Skeletal muscle tissue (tissue), 3 donors: ENCODE measurements at regions not wholly inside any gene's neighbourhood (a gene's known extent, or its start where the extent isn't known, plus 50 kb on each side); places are given as distances from the start of the nearest gene placed in this dataset.
A peak's percentile ranks its signal among the peaks of the same experiment; 100 is the strongest.

Source experiments
- H3K27ac ChIP-seq: one replicate; pipeline ENCODE4 v1.7.0; 2013; ENCODE audit warnings: mild to moderate bottlenecking, low read depth, low read length, inconsistent platforms
- H3K27me3 ChIP-seq, 3 donors: one replicate each; pipeline ENCODE4 v1.7.0; 2013; ENCODE audit warnings: low read length in 3 of 3; ENCODE audit not compliant: control insufficient read depth in 3 of 3, insufficient read depth in 3 of 3
- H3K36me3 ChIP-seq, 3 donors: one replicate each; pipeline ENCODE4 v1.7.0; 2013; ENCODE audit warnings: low read length in 3 of 3; ENCODE audit not compliant: control insufficient read depth in 3 of 3, insufficient read depth in 3 of 3
- H3K4me1 ChIP-seq, 3 donors: one replicate each; pipeline ENCODE4 v1.7.0; 2013; ENCODE audit warnings: low read length in 3 of 3, mild to moderate bottlenecking in 3 of 3; ENCODE audit not compliant: control insufficient read depth in 3 of 3, insufficient read depth in 3 of 3
- H3K4me3 ChIP-seq, 3 donors: one replicate each; pipeline ENCODE4 v1.7.0; 2013; ENCODE audit warnings: low read length in 3 of 3
- H3K9ac ChIP-seq, 3 donors: one replicate each; pipeline ENCODE4 v1.7.0; 2013; ENCODE audit warnings: low read length in 3 of 3, mild to moderate bottlenecking in 3 of 3, moderate library complexity in 2 of 3, low read depth in 1 of 3
- H3K9me3 ChIP-seq, 3 donors: one replicate each; pipeline ENCODE4 v1.7.0; 2013; ENCODE audit warnings: low read length in 3 of 3; ENCODE audit not compliant: control insufficient read depth in 3 of 3
- donor health status: Osteomylitis.

GRCh38 chr2:239727776-239728600 lies 297.2 kb downstream of the NDUFA10 start:
- no peaks in the 10 kb centered on the region for H3K9me3 ChIP-seq
- peaks cover 0 to 7% (median 0%) of the 10 kb centered on the region in 3 donors for H3K27me3 ChIP-seq
- peak overlapping the region in 1 of 3 donors; percentile 57 for H3K9ac ChIP-seq
- H3K4me1 ChIP-seq = peaks cover 12 to 23% (median 13%) of the 10 kb centered on the region in 3 donors
- H3K27ac ChIP-seq = no peak overlapping the region
- H3K36me3 ChIP-seq = no peaks in the 10 kb centered on the region
- H3K4me3 ChIP-seq = peak overlapping the region in 1 of 3 donors; percentile 2

GRCh38 chr2:239727182-239727775 lies 297.9 kb downstream of the NDUFA10 start:
- no peak overlapping the region for H3K9ac ChIP-seq
- peaks cover 12 to 23% (median 13%) of the 10 kb centered on the region in 3 donors for H3K4me1 ChIP-seq
- no peak overlapping the region for H3K4me3 ChIP-seq
- H3K27me3 ChIP-seq = peaks cover 0 to 7% (median 0%) of the 10 kb centered on the region in 3 donors
- H3K36me3 ChIP-seq = no peaks in the 10 kb centered on the region
- no peak overlapping the region for H3K27ac ChIP-seq
- H3K9me3 ChIP-seq = no peaks in the 10 kb centered on the region

- no peak overlapping the region for H3K27ac ChIP-seq
- no peak overlapping the region for H3K9ac ChIP-seq
- H3K4me3 ChIP-seq = no peak overlapping the region
- H3K4me1 ChIP-seq = peaks cover 12 to 23% (median 13%) of the 10 kb centered on the region in 3 donors
- no peaks in the 10 kb centered on the region for H3K36me3 ChIP-seq
- H3K27me3 ChIP-seq = peaks cover 0 to 7% (median 0%) of the 10 kb centered on the region in 3 donors
- no peaks in the 10 kb centered on the region for H3K9me3 ChIP-seq
Observed at GRCh38 chr2:239726631-239727181, 298.4 kb downstream of the NDUFA10 start.

GRCh38 chr2:239726091-239726591 lies 299.0 kb downstream of the NDUFA10 start:
- Histone ChIP-seq H3K27ac (no peak overlapping the region), H3K27me3 (peaks cover 0 to 7% (median 0%) of the 10 kb centered on the region in 3 donors), H3K9me3 (no peaks in the 10 kb centered on the region), H3K4me1 (peaks cover 12 to 23% (median 13%) of the 10 kb centered on the region in 3 donors), H3K9ac (no peak overlapping the region), H3K36me3 (no peaks in the 10 kb centered on the region), H3K4me3 (no peak overlapping the region)

GRCh38 chr2:239725551-239725890 lies 299.6 kb downstream of the NDUFA10 start:
- H3K4me3 ChIP-seq = no peak overlapping the region
- peaks cover 0 to 7% (median 0%) of the 10 kb centered on the region in 3 donors for H3K27me3 ChIP-seq

GRCh38 chr2:239724851-239725550 lies 300.1 kb downstream of the NDUFA10 start:
- no peak overlapping the region for H3K27ac ChIP-seq
- H3K9me3 ChIP-seq = no peaks in the 10 kb centered on the region
- H3K9ac ChIP-seq = no peak overlapping the region
- H3K36me3 ChIP-seq = no peaks in the 10 kb centered on the region
- H3K27me3 ChIP-seq = peaks cover 0 to 7% (median 0%) of the 10 kb centered on the region in 3 donors
- H3K4me1 ChIP-seq = peaks cover 12 to 23% (median 13%) of the 10 kb centered on the region in 3 donors
- H3K4me3 ChIP-seq = no peak overlapping the region

More at GRCh38 chr2:239725551-239725890, 299.6 kb downstream of the NDUFA10 start:
- Histone ChIP-seq H3K9me3 (no peaks in the 10 kb centered on the region), H3K4me1 (peaks cover 12 to 23% (median 13%) of the 10 kb centered on the region in 3 donors), H3K27ac (no peak overlapping the region), H3K9ac (no peak overlapping the region), H3K36me3 (no peaks in the 10 kb centered on the region)

GRCh38 chr2:239724194-239724849 lies 300.8 kb downstream of the NDUFA10 start:
- Histone ChIP-seq H3K9me3 (no peaks in the 10 kb centered on the region), H3K27me3 (peaks cover 0 to 2% (median 0%) of the 10 kb centered on the region in 3 donors), H3K9ac (no peak overlapping the region), H3K4me1 (peaks cover 12 to 23% (median 13%) of the 10 kb centered on the region in 3 donors), H3K27ac (no peak overlapping the region), H3K4me3 (no peak overlapping the region), H3K36me3 (no peaks in the 10 kb centered on the region)

- Histone ChIP-seq H3K27me3 (peaks cover 0 to 2% (median 0%) of the 10 kb centered on the region in 3 donors), H3K4me1 (peaks cover 12 to 22% (median 13%) of the 10 kb centered on the region in 3 donors)
Observed at GRCh38 chr2:239723486-239724193, 301.5 kb downstream of the NDUFA10 start.

More at GRCh38 chr2:239723486-239724193, 301.5 kb downstream of the NDUFA10 start:
- Histone ChIP-seq H3K9me3 (no peaks in the 10 kb centered on the region), H3K9ac (no peak overlapping the region), H3K36me3 (no peaks in the 10 kb centered on the region), H3K4me3 (no peak overlapping the region), H3K27ac (no peak overlapping the region)
